Amniotic epithelial cell (primary cell): ENCODE measurements at regions not wholly inside any gene's neighbourhood (a gene's known extent, or its start where the extent isn't known, plus 50 kb on each side); places are given as distances from the start of the nearest gene placed in this dataset.
"Not testable (repeated sequence)": the region's sequence is repeated elsewhere in the genome, so short reads cannot be mapped to it uniquely, and the experiment has no call there.

Source experiments
- DNase-seq: peaks from one replicate; pipeline ENCODE4 v3.0.0-alpha.2; 2010; ENCODE audit warnings: low read depth

DNA sequence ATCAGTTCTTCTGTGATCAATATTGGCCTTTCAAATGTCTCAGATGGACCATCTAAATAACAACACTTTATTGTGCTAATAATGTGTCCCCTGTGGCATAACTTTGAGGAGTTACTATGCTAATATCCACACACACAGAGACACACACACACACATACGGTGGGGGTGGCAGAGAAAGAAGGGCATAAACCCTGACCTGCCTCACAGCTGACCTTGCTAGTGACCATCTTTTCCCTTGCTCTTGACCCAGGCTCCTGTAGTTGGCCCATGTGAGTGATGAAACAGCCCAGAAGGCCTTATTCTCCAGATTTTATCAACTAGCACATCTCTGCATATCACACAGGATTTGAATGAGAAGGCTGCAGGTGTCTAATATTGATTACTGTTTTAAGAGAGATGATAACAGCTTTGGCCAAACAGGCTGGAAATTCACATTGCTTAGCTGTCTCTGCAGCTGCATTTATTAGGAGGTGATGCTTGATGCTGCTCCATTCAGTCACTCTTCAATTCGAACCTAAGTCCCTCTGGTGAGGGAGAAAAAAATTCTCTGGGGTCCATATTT, 176.4 kb downstream of the ACTR3 start:
- no peak for DNase-seq

GRCh38 chr2:114068438-114068837, 178.5 kb downstream of the ACTR3 start:
- DNase-seq, result no peak

GRCh38 chr2:114076961-114077360, 187.1 kb downstream of the ACTR3 start:
- DNase-seq, result no peak

- no peak for DNase-seq
Observed at GRCh38 chr2:114079366-114080004, 189.6 kb downstream of the ACTR3 start.

DNA sequence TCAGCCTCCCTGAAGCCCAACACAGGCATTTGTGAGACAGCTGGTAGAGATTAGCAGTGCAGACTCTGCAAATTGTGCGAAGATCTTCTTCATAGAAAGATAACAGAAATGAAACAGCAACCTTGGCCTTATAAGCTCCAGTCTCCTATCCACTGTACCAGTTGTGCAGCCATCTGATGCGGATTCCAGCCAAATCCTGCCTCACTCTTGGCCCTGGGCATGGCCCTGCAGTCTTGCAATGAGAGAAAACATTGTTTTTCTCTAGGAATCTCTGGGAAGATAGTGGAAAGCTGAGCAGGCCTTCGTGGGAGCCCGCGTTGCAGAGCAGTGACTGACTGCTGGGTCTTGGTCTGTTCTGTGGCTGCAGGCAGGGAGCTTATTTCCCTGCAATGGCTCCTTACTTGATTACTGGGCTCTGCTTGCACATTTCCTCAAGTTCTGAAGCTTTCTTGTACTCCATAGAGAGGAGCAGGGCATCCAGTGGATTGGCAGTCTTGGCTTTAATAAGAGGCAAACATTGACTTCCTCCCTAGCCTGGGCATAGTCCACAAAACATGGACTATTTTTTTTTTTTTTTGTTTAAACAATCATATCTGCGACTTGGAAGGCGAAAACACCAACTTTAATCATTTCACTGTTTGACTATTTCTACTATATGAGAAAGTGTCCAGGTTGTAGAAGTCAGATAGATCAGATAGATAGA, 193.0 kb downstream of the ACTR3 start:
- DNase-seq, result no peak

- DNase-seq, result no peak
Observed at GRCh38 chr2:114083717-114084387, 194.0 kb downstream of the ACTR3 start.

DNA sequence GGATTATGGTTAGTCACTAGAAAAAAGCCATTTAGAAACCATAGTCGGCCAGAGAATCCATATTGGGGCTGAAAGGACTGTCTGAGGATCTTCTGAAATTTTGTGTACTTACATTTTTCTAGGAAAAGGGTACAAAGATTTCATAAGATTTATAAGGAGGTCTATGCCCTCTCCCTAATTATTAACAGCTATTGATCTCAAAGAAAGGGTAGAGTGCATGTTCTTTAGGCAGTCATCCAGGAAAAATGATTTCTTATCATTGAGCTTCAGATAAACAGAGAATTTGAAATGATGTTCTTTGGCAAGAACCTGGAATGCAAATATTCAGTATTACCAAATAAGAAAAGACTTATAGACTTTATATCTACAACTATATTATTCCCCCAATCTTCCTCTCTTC, 195.3 kb downstream of the ACTR3 start:
- no peak for DNase-seq

DNA sequence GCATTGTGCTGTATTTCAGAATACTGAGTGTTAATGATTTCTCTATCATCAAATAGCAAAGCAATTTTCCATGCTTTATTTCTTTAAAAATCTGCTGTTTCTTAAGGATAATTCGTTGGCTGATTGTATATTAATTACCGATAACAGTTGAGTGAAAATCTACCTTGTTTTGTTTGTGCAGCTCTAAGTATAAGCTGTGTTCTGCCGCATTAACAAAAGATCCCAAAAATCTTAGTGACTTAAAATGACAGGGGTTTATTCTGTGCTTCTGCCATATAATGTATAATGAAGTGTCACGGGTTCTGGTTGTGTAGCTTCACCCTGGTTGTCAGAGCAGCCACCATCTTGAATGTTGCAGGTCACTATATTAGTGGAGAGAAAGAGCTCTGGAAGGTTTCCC, 196.1 kb downstream of the ACTR3 start:
- DNase-seq, result no peak

DNA sequence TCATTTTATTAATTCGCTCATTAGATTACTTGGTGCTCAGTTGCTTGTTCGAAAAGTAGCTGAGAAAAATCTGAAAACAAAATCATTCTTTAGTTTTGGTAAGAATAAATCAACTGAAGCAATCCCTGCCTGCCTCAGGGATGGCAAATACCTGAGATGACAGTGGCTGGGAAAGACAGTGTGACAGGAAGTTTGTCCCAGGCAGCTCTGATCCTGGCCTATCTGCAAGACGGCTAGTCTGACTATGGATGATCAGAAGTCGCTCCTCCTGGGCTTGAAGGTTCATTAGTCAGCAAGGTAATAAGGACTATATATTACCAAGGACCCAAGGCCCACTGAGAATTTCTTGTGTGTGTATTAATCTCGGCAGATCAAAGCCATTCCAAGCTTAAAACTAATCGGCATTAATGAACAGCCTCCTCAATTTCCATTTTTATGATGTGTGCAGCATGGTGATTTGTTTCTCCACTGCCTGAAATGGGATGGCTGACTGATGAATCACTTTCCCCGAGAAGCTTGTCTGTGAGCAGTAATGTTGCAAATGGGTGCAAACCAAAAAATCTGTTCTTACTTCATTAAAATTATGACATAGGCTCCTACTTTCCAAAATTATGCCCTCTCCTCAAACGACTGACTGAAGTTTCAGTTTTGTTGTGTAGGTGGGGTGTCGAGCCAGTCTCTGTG, 199.9 kb downstream of the ACTR3 start:
- no peak for DNase-seq

DNA sequence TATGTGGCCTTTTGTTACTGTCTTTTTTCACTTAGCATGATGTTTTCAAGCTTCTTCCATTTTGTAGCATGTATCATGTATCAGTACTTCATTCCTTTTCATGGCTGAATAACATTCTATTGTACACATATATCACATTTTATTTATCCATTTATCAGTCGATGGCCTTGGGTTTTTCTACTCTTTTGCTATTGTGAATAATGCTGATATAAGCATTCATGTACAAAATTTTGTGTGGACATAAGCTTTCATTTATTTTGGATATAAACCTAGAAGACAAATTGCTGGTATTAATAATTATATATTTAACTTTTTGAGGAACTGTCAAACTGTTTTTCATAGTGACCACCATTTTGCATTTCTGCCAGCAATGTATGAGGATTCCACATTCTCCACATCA, 201.1 kb downstream of the ACTR3 start:
- DNase-seq, result no peak

DNA sequence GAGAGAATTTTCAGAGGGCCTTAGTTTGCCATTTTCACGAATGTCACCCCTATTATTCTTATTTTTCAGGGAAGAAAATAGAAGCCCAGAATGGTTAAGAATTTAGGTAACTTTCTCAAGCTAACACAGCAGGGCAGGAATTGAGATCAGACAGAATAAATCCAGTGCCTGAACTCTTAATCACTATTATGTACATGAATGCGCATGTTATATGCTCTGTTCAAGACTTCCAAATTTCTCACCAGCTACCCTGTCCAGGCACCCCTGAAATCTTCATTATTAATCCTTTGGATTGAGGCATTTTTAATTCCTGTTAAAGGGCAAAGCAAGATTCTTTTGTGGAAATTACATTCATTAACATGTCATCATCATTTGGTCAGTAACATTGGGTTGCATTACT, 218.4 kb downstream of the ACTR3 start:
- DNase-seq, result no peak

GRCh38 chr2:114108824-114109416, 219.0 kb downstream of the ACTR3 start:
- DNase-seq, result no peak

DNA sequence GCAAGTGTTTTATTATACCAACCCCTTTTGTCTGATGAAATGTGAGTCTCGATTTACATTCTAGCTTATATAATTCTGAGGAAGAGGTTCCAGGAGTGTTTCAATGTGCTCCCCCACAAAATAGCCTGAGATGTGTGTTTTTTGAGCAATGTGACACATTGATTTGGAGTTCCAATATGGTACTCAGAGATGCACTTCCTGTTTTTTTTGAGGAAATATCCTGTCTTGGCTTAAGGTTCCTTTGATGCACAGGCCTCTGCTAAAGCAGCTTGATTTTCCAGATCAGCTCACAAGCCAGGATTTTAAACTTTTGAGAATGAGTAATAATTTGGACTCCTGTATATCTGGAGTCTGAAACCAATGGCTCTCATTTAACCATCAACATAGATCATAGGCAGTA, 221.4 kb downstream of the ACTR3 start:
- DNase-seq, result no peak

DNA sequence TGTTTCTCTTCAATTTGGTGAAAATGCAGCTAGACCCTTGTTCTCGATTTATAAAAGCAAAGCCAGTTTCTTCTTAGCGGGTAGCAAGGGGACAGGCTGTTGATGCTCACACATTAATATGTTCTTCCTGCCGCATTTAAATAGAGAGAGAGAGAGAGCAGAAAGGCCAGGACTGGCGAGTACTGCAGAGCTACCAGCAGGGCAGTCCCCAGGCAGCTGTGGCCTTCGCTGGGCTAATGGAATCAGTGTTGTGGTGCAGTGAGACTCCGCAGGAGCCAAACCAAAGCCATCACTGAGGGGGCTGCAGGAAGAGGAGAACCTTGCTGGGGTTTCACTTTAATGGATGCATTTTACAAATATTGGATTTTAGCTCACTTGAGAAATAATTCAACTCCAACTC, 223.6 kb downstream of the ACTR3 start:
- no peak for DNase-seq

GRCh38 chr2:114118088-114118487, 228.2 kb downstream of the ACTR3 start:
- no peak for DNase-seq

GRCh38 chr2:114119862-114120261, 230.0 kb downstream of the ACTR3 start:
- no peak for DNase-seq

DNA sequence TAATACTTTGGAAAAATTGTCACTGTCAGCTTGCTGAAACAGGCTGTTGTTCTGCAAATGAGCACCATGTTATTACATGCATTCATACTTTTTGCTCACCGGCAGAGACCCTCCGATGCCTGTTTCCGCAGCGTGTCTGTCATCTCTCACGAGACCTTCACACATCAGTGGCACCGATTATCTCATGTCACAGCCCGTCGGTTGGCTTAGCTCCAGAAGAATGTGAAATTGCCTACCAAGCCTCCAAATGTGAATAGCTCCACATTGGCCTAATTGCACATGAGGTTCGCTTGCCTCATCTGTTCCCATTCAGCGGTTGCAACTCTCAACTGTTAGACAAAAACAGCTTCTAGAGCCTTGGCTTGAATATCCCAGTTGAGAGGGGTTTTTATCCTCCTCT, 233.0 kb downstream of the ACTR3 start:
- DNase-seq, result no peak

- no peak for DNase-seq
Observed at GRCh38 chr2:114123925-114124324, 234.0 kb downstream of the ACTR3 start.

DNA sequence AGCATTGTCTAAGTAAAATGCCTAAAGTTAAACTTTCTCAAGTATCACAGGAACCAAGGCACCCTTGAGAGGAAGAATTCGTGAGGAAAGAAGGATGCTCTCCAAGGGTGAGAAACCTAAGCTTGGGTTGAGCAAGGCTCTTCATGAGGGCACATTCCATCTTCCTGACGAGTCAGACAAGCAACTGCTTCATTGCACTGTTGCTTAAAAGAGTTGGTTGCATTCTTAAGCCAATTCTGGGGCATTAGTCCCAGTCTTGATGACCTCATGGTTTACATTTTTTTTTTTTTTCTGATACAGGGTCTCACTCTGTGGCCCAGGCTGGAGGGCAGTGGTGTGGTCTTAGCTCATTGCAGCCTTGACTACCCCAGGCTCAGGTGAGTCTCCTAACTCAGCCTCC, 237.5 kb downstream of the ACTR3 start:
- no peak for DNase-seq

GRCh38 chr2:114128263-114128662, 238.4 kb downstream of the ACTR3 start:
- DNase-seq, result no peak

DNA sequence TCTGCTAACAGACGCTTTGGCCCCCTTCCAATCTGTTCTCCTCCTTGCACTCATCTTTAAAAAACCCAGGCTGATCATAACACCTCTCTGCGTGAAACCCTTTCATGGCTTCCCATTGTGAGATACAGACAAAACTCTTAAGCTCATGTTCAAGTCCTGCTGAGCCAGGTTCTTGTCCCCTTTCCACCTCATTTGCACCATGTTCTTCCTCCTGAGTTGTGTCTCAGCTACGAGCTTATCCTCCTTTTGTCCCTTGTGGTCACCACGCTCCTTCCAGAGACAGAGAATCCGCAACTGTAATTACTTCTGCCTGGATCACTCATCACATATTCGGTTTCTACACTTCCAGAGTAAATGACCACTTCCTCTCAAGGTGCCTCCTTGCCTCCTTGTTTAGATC, 238.8 kb downstream of the ACTR3 start:
- no peak for DNase-seq

DNA sequence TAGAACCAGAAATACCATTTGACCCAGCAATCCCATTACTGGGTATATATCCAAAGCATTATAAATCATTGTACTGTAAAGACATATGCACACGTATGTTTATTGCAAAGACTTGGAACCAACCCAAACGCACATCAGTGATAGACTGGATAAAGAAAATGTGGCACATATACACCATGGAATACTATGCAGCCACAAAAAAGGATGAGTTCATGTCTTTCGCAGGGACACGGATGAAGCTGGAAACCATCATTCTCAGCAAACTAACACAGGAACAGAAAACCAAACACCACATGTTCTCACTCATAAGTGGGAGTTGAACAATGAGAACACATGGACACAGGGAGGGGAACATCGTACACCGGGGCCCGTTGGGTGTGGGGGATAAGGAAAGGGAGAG, 242.2 kb downstream of the ACTR3 start:
- not testable (repeated sequence) for DNase-seq
